Panc1 (cell line): ENCODE measurements at regions not wholly inside any gene's neighbourhood (a gene's known extent, or its start where the extent isn't known, plus 50 kb on each side); places are given as distances from the start of the nearest gene placed in this dataset.

Source experiments
- ATAC-seq: fragments of 200-7000 bp; cut with Tn5 transposase; 2 replicates; pipeline ENCODE4 v1.9.1; 2020; ENCODE audit warnings: mild to moderate bottlenecking, moderate library complexity
- BruUV-seq: library from RNA; stranded (reverse); fragments of 400-500 nt; replicated peaks from 2 replicates; lab custom pipeline; 2021; lab: Mats Ljungman, UMichigan
- CTCF ChIA-PET: fragments of 300-600 bp; sonication (Branson Sonifier 250); formaldehyde crosslinking; loops from one replicate; lab custom pipeline; 2022; ENCODE audit warnings: antibody characterized with exemption; lab: Charles Lee
- POLR2A ChIA-PET: fragments of 300-600 bp; sonication (Branson Sonifier 250); formaldehyde crosslinking; loops from one replicate; lab custom pipeline; 2022; ENCODE audit warnings: antibody characterized with exemption; lab: Charles Lee
- DNase-seq: peaks from one replicate; pipeline ENCODE4 v3.0.0-alpha.2; 2010; ENCODE audit warnings: low read depth, low spot score
- H3K27ac ChIP-seq: 2 replicates; pipeline ENCODE4 v1.5.1; 2011; ENCODE audit warnings: mild to moderate bottlenecking, low read length, inconsistent platforms
- H3K27me3 ChIP-seq: fragments of 200-500 bp; sonication (Bioruptor generic); 2 replicates; pipeline ENCODE4 v1.6.0; 2014; ENCODE audit warnings: low read length, inconsistent platforms; ENCODE audit not compliant: control insufficient read depth, insufficient read depth
- H3K36me3 ChIP-seq: fragments of 200-500 bp; sonication (Bioruptor generic); 2 replicates; pipeline ENCODE4 v1.5.1; 2014; ENCODE audit warnings: inconsistent platforms, mild to moderate bottlenecking, low read length, moderate library complexity; ENCODE audit not compliant: control insufficient read depth, insufficient read depth
- H3K4me1 ChIP-seq: 2 replicates; pipeline ENCODE4 v1.5.1; 2011; ENCODE audit warnings: inconsistent platforms, mild to moderate bottlenecking, low read length, moderate library complexity; ENCODE audit not compliant: control insufficient read depth, insufficient read depth
- H3K4me3 ChIP-seq, 2 experiments: 2 replicates each; pipeline ENCODE4 v1.5.1; 2011 to 2012; ENCODE audit warnings: low read depth in 2 of 2, low read length in 2 of 2, mild to moderate bottlenecking in 2 of 2, inconsistent platforms in 1 of 2, moderate library complexity in 1 of 2
- H3K9me3 ChIP-seq: fragments of 200-500 bp; sonication (Bioruptor generic); 2 replicates; pipeline ENCODE4 v1.5.1; 2014; ENCODE audit warnings: low read depth, mild to moderate bottlenecking, inconsistent platforms, low read length, moderate library complexity; ENCODE audit not compliant: control insufficient read depth, insufficient read depth
- CTCF ChIP-seq: fragments of 450-650 bp; IDR thresholded peaks from 2 replicates; pipeline ENCODE4 v1.5.1; 2017; ENCODE audit warnings: mild to moderate bottlenecking
- POLR2AphosphoS5 ChIP-seq: IDR thresholded peaks from 2 replicates; pipeline ENCODE4 v1.6.1; 2012; ENCODE audit warnings: mild to moderate bottlenecking, low read depth, low read length, moderate library complexity
- REST ChIP-seq, 2 experiments: IDR thresholded peaks; 2 replicates each; pipeline ENCODE4 v1.6.1; 2011 to 2012; ENCODE audit warnings: low read depth in 2 of 2, control low read depth in 1 of 2, low read length in 1 of 2, mild to moderate bottlenecking in 1 of 2, moderate library complexity in 1 of 2; ENCODE audit not compliant: insufficient read depth in 1 of 2
- SIN3A ChIP-seq: IDR thresholded peaks from 2 replicates; pipeline ENCODE4 v1.6.1; 2012; ENCODE audit warnings: low read depth, mild to moderate bottlenecking, low read length, moderate library complexity, borderline replicate concordance; ENCODE audit not compliant: insufficient read depth
- TCF7L2 ChIP-seq: IDR thresholded peaks from 2 replicates; pipeline ENCODE4 v1.6.1; 2011; ENCODE audit warnings: mild to moderate bottlenecking, low read depth, low read length, inconsistent platforms
- in situ Hi-C: cut with HindIII; loops from 2 replicates; pipeline ENCODE4 v1.10.0; 2016; ENCODE audit warnings: low sequenced_read_pairs, low pct_unique_long_range_greater_than_20kb
- intact Hi-C: fragments of 100-400 bp; cut with micrococcal nuclease; formaldehyde crosslinking; loops from one replicate; pipeline ENCODE4 v1.10.0; 2022; ENCODE audit not compliant: unreplicated experiment

- H3K4me1 ChIP-seq, result no peaks in the 10 kb centered on the region
- ChIA-PET CTCF (no interaction called here), POLR2A (no interaction called here)
- H3K27me3 ChIP-seq, result no peaks in the 10 kb centered on the region; the same call in 1 of the 2 replicates
- intact Hi-C loops (no loop called here), in situ Hi-C loops (no loop called here)
- H3K9me3 ChIP-seq, result no peaks in the 10 kb centered on the region
- no peak overlapping the region for H3K4me3 ChIP-seq
- DNase-seq, result no peak
- no peak for ATAC-seq
- no peaks in the 10 kb centered on the region for H3K36me3 ChIP-seq
- no peak overlapping the region for H3K27ac ChIP-seq
- no TSS peak for BruUV-seq
- TF ChIP-seq POLR2AphosphoS5, result no peak
- no peak for TF ChIP-seq REST (IDR thresholded peaks at IDR 0.05; ENCODE audit: insufficient read depth in 1 of 2, low read depth in 2 of 2, low read length in 1 of 2)
These were observed 123.7 kb upstream of the FBXL17 start for GRCh38 chr5:108505608-108506007.

GRCh38 chr5:108504974-108505373 is 123.1 kb upstream of the FBXL17 start:
- no peaks in the 10 kb centered on the region for H3K4me1 ChIP-seq
- ATAC-seq (no peak), DNase-seq (no peak)
- no peaks in the 10 kb centered on the region for H3K27me3 ChIP-seq
- H3K9me3 ChIP-seq, result no peaks in the 10 kb centered on the region
- in situ Hi-C loops, result no loop called here
- H3K4me3 ChIP-seq, result no peak overlapping the region
- CTCF ChIA-PET, result no interaction called here
- POLR2A ChIA-PET, result no interaction called here
- no peak overlapping the region for H3K27ac ChIP-seq
- H3K36me3 ChIP-seq, result no peaks in the 10 kb centered on the region
- intact Hi-C loops, result no loop called here
- BruUV-seq, result no TSS peak
- TF ChIP-seq REST (IDR thresholded peaks at IDR 0.05; ENCODE audit: insufficient read depth in 1 of 2, low read depth in 2 of 2, low read length in 1 of 2) (no peak), CTCF (no peak), TCF7L2 (no peak), POLR2AphosphoS5 (no peak), SIN3A (no peak)
